ENCODE measurements at regions not wholly inside any gene's neighbourhood (a gene's known extent, or its start where the extent isn't known, plus 50 kb on each side); places are given as distances from the start of the nearest gene placed in this dataset.

DNA sequence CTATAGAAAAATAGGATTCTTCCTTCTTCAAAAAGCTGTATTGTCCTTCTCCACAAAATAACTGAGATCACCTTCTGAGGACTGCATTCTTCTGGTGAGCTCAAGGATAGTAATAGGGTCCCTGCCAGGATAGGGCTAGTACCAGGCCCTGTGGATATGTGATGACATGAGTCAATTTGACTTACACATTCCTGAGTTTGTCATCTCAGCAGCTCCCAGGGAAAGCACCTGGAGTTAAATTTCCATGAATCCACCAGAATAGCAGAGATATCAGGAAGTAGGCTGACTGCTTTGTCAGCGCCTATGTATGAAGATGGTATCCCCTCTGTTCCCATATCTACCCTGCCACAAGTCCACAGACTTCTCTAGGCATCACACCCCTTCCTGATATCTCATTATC lies 225.8 kb downstream of the PMP22 start:
- DNase-seq, result no peak

DNA sequence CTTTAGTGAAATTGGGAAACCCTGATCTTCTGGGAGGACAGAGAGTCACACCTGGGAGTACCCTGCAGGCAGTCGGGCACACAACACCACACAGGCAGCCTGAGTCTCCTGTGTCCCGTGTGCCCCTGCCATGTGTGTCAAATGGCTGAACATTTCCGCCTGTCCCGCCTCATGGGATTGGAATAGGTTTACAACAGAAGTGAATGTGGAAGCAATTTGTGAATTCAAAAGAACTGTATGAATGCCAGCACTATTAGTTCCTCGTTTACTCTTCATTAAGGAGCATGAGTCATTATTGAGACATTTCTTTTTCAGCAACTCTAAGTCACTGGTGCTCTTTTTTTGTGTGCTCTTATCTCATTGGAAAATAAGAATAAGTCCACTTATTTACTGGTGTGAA lies 226.5 kb downstream of the PMP22 start:
- no peak for DNase-seq

DNA sequence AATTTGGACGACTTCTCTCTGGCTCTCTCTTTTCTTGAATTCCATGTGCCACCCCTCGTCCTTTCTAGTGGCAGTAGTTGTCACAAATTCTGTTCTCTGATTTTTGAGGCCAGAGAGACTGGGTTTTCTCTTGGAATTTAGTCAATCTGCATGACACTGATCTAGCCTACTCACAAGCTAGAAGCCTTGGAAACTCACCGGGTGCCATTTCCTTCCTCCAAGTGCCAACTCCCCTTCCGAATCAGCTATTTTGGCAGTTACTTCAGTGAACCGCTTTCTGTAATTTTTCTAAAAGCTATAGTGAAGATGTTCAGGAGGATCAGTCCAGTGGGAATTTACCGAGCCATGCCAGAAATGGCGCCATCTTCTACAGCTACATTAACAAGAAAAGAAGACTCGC lies 228.9 kb downstream of the PMP22 start:
- DNase-seq, result no peak

DNA sequence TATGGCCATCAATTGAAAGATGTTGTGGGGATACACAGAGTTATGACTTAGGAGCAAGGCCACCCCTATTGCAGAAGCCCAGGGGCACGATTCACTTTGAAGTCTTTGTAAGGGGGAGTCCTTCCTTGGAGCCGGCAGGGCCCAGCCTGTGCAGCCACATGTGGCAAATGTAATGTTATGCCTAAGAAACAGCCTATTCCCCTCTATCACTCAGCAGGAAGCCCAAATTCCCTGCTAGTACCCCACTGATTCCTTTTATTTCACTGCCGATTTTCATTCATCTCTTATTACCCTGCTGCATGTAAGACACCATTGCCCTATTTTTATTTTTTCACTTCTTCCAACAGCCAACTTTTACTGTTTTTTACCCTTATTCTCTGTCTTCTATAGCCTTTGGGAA lies 233.2 kb downstream of the PMP22 start:
- no peak for DNase-seq

DNA sequence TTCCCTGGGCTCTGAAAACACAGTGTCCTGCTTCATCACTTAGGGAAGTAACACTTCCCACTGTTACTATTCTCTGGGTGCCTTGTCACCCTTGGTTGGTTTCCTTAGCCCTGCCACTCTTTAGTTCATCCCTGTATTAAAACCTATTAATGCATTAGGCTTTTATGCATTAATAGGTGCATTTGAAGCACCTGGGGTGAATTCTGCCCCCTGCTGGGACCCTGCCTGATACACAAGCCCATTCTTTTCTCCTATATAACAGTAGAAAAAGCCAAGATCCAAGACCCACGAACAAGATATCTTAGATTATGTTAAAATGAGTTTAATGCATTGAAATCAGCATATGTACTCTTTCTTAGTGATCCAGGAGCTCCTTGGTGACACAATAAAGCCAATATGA lies 235.7 kb downstream of the PMP22 start:
- DNase-seq, result no peak

DNA sequence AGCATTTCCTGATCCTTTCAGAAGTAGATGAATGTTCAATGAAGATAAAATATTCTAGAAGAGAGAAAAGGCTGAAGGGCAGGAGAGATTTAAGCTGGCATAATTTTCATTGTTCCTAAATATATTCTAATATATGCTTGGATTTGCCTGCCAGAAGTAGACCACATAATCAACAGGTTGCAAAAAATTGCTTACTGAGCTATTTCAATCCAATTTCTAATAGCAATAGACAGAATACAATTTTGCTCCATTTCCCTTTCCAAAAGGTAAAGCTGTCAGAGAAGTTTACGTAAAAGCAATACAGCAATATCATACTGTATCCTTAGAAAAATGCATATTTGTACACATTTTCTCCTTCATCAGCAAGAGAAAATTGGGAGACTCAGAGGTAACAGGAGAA lies 237.3 kb downstream of the PMP22 start:
- no peak for DNase-seq

DNA sequence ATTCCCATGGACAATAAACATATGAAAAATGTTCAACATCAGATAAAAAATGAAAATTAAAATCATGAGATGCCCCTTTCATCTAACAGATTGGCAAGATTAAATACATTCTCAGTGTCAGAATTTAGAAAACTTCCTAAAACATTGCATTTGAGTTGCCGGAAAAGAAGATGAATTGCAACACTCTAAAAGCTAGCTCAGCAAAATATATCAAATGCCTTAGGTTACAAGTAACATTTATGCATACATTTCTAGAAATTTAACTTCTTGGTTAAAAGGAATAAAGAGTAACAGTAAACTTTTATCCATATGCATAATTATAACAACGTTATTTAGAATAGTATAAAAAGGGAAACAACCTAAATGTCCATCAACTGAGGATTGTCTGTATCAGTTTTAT lies 239.0 kb downstream of the PMP22 start:
- no peak for DNase-seq

DNA sequence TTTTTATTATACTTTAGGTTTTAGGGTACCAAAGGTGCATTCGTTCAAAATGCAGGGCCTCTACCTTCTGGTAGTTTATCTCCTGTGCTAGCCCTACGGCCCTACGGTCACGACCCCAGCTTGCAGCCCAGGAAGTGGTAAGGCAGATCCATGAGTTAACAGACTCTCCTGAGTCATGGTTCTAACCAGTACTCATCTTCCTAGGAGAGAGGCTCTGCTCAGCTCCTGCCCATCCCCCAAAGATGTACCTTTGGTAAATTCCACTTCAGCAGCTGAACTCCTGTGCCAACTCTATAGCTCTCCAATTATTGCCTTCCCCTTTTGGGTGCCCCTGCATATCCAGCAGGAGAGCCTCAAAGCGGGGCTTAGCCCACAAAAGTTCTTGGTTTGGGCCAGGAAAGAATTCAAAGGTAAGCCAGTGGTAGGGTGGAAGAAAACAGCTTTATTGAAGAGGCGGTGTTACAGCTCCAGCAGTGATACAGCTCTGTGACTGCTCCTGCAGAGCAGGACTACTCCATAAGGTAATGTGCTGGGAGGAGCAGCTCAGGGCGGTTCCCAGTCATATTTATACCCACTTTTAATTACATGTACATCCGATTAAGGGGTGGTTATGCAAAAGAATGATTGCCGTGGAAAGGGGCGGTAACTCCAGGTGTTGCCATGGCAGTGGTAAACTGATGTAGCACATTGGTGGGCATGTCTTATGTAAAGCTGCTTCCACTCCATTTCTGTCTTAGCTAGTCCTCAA lies 241.4 kb downstream of the PMP22 start:
- DNase-seq, result no peak

DNA sequence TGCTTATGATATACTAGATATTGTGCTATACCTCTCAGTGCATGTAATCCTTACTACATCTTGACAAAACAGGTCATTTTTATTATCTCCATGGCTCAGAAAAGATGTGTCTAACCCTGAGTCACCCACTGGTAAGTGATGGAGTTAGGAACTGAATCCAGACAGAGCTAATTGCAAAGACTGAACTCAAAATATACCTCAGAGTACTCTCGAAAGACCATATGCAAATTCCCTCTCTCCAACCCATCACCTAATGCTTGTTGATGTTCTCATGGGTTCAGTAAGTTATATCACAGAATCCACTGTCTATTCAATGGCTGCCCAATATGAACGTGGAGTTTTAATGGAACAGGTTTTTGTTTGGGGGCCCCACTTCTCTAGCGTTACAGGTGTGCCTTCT lies 246.0 kb downstream of the PMP22 start:
- no peak for DNase-seq

DNA sequence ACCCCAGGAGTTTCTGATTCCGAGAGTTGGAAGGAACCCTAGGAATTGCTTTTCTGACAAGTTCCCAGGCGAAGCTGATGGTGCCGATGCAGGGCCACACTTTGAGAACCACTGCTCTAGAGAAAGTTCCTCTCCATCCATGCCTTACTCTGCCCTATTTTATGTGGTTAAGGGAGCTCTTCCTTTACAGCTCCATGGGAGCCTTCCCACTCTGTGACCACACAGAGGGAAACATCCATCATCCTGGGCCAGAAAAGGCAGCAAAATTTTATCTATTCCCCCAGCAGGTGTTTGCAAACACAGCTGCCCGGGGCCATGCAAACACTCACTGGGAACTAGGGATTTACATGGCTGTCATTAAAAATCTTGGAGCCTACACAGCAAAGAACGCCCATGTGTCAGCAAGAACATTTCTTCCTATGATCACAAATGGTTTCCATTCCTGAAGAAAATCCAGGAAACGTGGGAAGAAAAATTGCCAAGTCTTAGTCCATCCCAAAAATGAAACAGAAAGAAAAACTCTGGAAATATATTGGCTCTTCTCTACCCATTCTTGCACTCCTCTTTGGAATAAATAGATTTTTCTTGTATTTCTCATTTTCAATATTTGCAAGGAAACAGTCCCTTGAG lies 252.7 kb downstream of the PMP22 start:
- no peak for DNase-seq

DNA sequence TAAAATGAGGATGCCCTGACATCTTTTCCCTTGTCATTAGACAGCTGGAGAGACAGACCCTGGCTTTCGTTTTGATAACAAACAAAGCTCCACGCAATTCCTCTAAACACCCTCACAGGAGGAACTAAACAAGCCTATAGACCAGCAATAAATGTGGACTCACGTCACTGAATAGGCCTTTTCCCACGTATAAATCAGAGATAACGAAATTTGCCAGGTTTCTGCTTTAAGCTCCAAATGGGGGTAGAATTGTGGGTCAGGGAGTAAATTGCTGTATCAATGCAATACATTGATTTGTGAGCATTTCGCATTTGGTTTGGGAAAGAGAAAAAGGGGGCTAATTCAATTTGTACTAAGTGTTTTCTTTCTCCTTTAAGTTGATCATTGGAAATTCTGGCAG lies 256.0 kb downstream of the PMP22 start:
- DNase-seq, result no peak

DNA sequence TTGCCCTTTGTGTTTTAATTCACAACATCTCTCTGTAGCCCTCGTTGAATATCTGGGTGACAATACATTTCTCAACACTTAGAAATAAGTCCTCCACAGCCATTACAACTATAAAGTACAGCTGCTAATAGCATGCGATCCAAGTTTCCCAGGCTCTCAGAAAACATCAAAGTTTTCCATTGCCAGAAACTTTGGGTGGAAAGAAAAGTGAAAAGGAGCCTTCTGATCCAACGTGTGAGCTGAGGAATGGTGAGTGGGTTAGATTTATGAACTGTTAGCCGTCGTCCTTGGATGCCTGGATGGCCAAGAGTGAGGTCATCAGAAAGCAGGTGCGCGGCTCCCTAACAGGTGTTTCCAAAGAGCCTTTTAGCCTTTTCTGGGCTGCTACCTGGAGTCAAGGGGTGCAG lies 258.0 kb downstream of the PMP22 start:
- no peak for DNase-seq

DNA sequence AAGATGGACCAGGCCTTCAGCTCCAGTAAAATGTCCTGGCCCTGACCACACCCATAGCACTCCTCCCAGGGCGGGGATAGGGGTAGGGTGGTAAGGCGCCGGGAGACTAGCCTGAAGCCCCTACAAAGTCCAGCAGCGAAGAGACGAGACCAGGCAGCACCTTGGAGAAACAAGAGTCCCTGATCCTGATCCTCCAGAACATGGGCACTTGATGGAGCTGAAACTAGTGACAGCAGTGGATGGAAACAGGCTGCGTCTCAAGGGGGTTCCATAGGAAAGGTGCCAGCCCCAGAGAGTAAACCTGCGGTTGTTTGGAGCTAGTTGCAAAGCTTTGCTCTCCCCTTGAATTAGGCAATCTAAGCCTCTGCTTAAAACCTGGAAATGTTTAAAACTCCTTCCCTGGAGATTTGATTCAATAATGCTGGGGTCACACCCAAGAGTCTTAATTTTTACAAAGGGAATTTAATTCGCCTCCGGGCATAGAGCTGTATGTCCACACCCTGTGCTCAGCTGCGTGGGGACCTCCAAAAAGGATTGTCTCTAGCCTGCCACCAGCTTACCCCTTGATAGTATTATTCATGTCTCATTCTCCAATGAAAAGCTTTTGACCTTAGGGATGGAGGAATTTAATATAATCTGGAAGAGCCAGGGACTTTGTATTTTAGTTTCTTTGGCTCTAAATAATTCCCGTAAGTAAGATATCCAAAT lies 258.6 kb downstream of the PMP22 start:
- DNase-seq, result no peak

DNA sequence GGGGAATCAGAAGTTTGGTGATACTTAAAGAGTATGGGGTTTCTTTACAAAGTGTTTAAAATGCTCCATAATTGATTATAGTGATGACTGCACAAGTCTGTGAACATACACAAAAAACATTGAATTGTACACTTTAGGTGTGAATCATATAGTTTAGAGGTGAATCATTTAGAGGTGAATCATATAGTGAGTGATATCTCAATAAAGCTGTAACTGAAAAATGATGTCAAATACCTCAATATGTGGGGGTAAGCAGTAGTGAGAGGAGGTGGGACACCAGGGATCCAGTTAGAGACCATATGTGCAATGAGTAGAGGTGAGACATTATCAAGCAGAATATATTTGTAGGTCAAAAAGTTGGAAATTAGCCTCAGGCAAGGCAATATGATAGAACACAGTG lies 264.5 kb downstream of the PMP22 start:
- no peak for DNase-seq

DNA sequence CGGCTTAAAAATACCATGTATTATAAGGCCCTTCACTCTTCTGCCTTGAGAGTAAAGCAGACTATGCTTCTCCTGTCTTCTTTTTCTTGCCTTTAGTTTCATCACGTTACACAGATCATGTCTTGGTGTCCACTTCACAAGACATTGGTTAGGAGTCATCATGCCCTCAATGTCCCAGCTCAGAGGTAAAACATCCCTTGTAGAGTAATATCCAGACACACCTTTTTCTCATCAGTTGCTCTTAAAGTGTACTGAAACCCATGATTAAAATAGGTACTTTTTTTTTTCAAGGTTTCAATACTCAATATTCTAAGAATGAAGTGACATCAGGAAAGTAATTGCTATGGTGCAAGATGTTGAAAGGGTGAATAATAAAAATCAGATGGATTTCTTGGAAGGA lies 267.8 kb downstream of the PMP22 start:
- DNase-seq, result no peak

DNA sequence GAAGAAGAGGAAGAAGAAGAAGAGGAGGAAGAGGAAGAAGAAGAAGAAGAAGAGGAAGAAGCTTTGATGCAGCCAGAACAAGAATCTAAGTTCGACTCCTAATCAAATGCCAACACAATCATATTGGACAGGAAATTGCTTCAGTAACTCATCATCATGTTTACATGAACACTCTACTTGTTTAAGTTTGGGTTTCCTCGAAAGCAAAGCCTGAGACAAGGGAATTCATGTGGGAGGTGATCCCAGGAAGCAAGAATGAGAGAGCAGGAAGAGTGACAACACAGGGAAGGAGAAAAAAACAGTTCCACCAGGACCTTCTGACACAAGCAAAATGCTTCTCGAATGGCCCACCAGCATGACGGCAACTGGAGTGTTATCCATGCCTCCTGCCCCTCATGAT lies 279.0 kb downstream of the PMP22 start:
- DNase-seq, result no peak

DNA sequence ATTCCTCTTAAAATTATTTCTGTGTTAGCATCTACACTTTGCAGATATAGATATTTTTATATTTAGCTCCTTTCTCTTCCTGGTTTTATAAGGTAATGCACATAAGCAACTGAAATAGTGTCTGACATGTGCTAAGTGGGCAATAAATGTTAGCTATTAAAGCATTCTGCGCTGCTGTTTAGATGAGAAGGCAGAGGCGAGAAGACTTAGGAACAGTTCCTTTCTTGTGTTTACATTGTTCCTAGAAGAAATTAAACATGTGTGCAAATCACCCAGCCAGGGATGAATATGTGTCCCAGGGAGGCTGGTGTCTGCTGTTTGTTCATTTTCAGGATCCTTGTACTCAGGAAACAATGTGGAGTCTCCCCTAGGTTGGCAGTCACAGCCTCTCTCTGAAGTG lies 292.3 kb downstream of the PMP22 start:
- DNase-seq, result no peak

DNA sequence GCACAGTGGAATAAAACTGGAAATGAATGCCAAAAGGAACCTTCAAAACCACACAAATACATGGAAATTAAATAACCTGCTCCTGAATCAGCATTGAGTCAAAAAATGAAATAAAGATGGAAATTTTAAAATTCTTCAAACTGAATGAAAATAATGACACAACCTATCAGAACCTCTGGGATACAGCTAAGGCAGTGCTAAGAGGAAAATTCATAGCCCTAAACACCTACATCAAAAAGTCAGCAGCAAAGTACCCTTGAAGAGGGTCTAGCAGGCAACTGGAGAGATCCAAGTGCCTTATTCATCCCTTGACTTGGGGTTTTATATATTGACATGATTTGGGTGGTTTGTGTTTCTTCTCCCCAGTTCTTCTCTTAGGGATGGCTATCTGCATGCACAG lies 294.1 kb downstream of the PMP22 start:
- no peak for DNase-seq

DNA sequence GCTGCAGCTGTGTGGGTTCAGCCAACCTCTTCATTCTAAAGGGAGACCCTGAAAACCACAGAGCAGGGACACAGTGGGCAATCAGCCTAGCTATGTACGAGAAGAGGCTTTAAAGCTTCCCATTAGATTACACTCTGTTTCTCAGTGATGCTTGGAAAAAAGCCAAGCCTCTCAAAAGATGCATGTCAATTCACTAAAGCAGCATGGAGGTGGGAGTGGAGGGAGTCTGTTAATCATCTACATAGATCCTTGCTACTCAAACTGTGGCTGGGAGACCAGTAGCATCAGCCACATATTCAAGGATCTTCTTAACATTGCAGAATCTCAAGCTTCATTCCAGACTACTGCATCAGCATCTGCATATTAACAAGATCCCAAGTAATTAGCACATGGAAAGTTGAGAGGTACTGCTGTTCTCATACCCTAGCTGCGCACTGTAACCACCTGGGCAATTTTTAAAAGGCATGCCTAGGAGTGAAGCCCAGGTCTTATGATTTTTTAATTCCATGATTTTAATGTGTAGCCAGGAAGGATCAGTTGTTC lies 305.9 kb downstream of the PMP22 start:
- peak; percentile 12 for DNase-seq

DNA sequence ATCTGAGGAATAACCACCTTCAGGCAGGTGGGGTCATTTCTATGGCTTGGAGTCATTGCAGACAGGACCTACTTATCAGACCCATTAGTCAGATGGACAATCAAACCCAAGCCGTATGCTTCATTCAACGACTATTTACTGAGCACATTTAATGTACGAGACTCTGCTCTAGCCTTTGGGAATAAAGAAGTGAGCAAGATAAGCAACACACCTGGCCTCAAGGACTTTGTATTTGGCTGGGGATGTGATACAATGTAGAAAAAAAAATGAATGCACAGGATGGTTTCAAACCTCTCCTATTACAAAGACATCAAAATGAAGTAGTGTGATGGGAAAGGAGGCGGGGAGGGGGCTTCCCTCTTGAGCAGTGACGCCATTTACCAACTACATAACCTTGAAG lies 311.7 kb downstream of the PMP22 start:
- no peak for DNase-seq

DNA sequence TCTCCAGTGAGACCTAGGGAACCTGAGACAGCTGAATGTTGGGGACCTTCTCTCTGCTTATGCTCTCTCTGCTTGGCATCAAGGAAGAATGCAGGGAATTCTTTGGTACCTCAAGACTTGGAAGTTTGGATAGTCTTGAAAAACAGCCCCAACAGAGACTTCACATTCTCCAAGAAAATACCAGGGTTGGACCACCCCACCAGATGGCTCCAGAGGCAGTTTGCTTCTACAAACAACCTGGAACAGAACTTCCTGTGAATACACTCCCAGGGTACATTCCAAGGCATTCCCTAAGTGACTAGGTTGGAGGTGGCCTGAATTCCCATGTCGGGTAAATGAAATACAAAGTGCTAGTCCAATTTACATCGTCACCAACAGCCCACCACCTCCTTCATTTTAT lies 314.4 kb downstream of the PMP22 start:
- no peak for DNase-seq

DNA sequence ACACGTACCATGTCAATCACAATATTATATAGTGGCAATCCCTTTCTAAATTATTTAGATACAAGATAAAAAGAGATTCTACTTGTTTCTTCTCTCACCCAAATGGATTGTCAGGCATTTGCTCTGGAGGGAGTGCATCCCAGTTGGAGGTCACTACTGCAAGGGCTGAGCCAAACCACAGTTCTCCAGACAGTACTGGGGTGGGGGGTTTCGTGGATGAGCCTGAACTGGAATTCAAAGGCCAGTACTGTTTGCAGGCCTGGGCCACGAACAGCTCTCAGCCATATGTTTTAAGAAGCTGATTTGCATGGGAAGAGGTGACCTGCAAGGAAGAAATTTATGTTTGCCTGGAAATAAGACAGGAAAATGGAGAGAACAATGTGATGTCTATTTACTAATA lies 314.9 kb downstream of the PMP22 start:
- DNase-seq, result no peak

DNA sequence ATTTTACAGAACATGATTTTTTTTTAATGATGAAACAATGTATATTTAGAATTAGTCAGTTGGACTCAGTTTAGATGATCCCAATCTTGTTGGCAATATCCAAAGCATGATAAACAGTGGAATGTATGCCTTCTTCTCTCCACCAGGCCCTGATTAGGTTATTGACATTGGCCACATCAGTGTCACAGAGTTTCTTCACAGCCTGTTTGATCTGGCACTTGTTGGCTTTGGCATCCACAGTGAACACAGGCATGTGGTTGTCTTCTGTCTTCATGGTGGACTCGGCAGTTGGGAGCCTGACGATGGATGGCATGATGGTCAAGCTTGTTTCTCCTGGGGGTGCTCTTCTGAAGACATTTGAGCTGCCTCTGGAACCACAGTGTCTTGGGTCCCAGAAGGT lies 317.5 kb downstream of the PMP22 start:
- no peak for DNase-seq
